ENCODE measurements at regions not wholly inside any gene's neighbourhood (a gene's known extent, or its start where the extent isn't known, plus 50 kb on each side); places are given as distances from the start of the nearest gene placed in this dataset.

- H4K8ac ChIP-seq (ENCODE audit: low read depth in 2 of 2, low read length in 2 of 2): no peak overlapping the region
- no peak overlapping the region for H2AK9ac ChIP-seq (replicated peaks; ENCODE audit: low read depth, low read length, poor library complexity)
- no peak for DNase-seq
- H3K36me3 ChIP-seq (ENCODE audit: control insufficient read depth, insufficient read depth, low read length): no peaks in the 10 kb centered on the region
- H2BK15ac ChIP-seq (ENCODE audit: low read depth, low read length): no peak overlapping the region
- H3K4me3 ChIP-seq (ENCODE audit: insufficient read depth, low read depth, low read length): no peak overlapping the region
- 89% methylated on average over 1 of the region's 4 CpGs; no CpG with 5 or more reads in 1 of the 2 experiments for WGBS, 2 experiments (ENCODE audit: extremely low coverage in 2 of 2, insufficient read length in 1 of 2)
- ChIA-PET CTCF (no interaction called here), POLR2A (ENCODE audit: unreplicated experiment) (no interaction called here)
- no peak for TF ChIP-seq FOS (IDR thresholded peaks at IDR 0.05; ENCODE audit: low read depth, low read length)
- TF ChIP-seq, protein P1, sequence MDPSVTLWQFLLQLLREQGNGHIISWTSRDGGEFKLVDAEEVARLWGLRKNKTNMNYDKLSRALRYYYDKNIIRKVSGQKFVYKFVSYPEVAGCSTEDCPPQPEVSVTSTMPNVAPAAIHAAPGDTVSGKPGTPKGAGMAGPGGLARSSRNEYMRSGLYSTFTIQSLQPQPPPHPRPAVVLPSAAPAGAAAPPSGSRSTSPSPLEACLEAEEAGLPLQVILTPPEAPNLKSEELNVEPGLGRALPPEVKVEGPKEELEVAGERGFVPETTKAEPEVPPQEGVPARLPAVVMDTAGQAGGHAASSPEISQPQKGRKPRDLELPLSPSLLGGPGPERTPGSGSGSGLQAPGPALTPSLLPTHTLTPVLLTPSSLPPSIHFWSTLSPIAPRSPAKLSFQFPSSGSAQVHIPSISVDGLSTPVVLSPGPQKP (IDR thresholded peaks at IDR 0.05; ENCODE audit: borderline replicate concordance, low read depth, low read length): no peak
- no peak overlapping the region for H3K4ac ChIP-seq (ENCODE audit: low read depth, low read length)
- no peak overlapping the region for H2BK5ac ChIP-seq (ENCODE audit: low read depth, low read length, poor library complexity, severe bottlenecking)
- H3K27ac ChIP-seq (ENCODE audit: insufficient read depth, low read length): no peak overlapping the region
- no peak overlapping the region for H4K5ac ChIP-seq (ENCODE audit: low read depth, low read length)
- H3K18ac ChIP-seq (ENCODE audit: low read depth, low read length): 0 out of 2 replicates have a peak overlapping the region, but pooled peaks have one; percentile 10
- H2AK5ac ChIP-seq (ENCODE audit: low read depth, low read length): no peak overlapping the region
- dilution Hi-C loops (cut with HindIII; ENCODE audit: low sequenced_read_pairs, unreplicated experiment) (no loop called here), in situ Hi-C loops (cut with MboI; ENCODE audit: low sequenced_read_pairs) (no loop called here), intact Hi-C loops (cut with micrococcal nuclease) (no loop called here)
- H4K20me1 ChIP-seq (ENCODE audit: insufficient read depth, low read length): no peaks in the 10 kb centered on the region
- H3K27me3 ChIP-seq (ENCODE audit: control insufficient read depth, insufficient read depth, low read length): no peaks in the 10 kb centered on the region
- no peak overlapping the region for H2AFZ ChIP-seq (replicated peaks; ENCODE audit: low read length, poor library complexity)
- H3K9ac ChIP-seq (ENCODE audit: low read depth, low read length): no peak overlapping the region
- H3K9me1 ChIP-seq (ENCODE audit: insufficient read depth, low read length): no peaks in the 10 kb centered on the region
- H3K14ac ChIP-seq (replicated peaks; ENCODE audit: low read depth, low read length): no peak overlapping the region
- H2BK120ac ChIP-seq (ENCODE audit: low read depth, low read length): no peak overlapping the region
- no TSS peak for BruUV-seq (replicated peaks)
- H3K79me1 ChIP-seq (ENCODE audit: low read depth in 1 of 2, low read length in 2 of 2): no peaks in the 10 kb centered on the region
- ATAC-seq (ENCODE audit: low read depth): no peak
- H3K4me1 ChIP-seq (ENCODE audit: control insufficient read depth, insufficient read depth, low read length): peaks cover 5% of the 10 kb centered on the region
- H3K23ac ChIP-seq (ENCODE audit: low read depth, low read length): no peak overlapping the region
- H3K4me2 ChIP-seq (ENCODE audit: low read depth, low read length): no peak overlapping the region
- H3K9me3 ChIP-seq (ENCODE audit: control insufficient read depth, insufficient read depth, low read length): no peaks in the 10 kb centered on the region
- no peak overlapping the region for H3K56ac ChIP-seq (ENCODE audit: extremely low read depth, insufficient read depth, low read length)
- no peak overlapping the region for H4K91ac ChIP-seq (ENCODE audit: insufficient read depth, low read depth, low read length)
- no peak overlapping the region for H2BK20ac ChIP-seq (ENCODE audit: low read depth, low read length)
Observed at GRCh38 chr13:33612641-33613638, 205.0 kb upstream of the RFC3 start.

Measured in IMR-90 (cell line).